ENCODE measurements at regions not wholly inside any gene's neighbourhood (a gene's known extent, or its start where the extent isn't known, plus 50 kb on each side); places are given as distances from the start of the nearest gene placed in this dataset.

DNA sequence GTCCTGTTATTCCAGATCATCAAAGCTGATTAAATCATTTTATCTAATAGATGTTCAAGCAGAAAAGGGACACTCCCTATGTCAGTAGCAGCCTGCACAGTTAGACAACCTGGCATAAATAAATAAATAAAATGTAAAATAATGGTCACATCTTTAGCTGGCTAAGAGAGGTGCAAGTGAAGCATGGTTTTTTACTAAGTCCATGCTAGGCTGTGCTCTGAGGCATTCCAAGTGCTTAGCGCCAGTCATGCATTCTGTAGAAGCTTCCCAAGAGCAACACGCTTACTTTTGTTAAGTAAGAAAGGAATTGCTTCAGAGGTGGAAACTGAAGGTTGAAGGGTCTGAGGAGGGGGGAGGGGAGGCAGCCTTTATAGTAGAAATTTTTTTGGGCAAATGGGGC lies 351.2 kb downstream of the CDH2 start:
- DNase-seq, result no peak

DNA sequence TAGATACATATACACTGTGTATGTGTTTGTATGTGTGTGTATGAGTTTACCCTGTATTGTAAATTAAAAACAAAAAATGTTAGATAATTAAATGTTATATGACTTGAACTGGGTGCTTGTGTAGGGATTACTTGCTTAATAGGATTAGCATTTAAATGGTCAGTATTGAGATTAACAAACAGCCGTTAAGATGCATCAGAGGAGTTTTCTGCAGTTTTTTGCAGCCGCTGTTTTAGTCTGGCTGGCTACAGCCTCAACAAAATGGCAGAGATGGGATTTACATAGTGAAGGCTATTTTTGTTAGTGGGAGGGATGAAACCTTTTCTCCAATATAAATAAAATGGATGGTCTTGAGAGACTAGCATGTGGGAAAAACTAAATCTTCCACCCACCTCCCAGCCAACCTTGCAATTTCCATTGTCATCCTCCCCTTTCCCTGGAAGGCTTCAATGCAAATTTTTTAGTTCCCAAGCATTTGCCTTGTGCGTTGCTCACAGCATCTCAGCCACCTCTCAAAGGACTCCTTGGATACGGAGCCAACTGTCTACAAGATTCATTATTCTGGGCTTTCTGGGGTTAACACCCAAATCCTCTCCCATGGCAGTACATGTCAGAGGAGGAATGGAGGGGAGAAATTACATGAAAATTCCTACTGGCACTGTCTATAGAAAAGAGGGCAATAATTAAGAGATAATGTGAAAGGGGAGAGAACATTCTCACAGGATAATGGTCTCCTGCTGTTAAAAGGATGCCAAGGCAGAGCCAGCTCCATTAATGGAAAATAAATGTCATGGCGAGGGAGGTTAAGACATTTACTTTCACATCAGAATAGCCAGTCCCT lies 351.9 kb downstream of the CDH2 start:
- no peak for DNase-seq

DNA sequence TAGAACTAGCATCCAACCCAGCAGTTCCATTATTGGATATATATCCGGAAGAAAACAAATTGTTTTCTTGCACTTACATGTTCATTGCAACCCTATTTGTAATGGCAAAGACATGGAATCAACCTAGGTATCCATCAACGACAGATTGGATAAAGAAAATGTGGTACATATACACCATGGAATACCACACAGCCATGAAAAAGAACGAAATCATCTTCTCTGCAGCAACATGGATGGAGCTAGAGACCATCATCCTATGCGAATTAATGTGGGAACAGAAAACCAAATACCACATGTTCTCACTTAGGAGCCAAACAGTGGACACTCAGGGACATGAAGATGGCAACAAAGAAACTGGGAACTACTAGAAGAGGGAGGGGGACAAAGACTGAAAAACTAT lies 352.7 kb downstream of the CDH2 start:
- DNase-seq, result no peak

DNA sequence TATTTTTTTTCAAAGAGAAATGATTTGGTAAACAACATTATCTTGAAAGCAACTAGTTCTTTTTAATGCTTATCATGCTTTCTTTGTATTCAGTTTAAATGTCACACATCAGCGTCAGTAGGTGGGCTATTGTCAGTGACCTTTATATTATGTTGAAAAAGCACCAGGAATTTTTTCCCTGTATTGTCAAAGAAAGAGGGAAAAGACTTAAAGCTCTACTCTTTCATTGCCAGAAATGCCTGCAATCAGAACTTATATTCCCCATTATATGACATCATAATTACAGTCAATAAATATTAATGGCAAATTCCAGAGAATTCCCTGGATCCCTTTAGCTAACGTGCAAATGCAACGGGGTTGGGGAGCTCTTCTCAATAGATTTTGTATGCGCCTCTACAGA lies 353.9 kb downstream of the CDH2 start:
- DNase-seq, result no peak

DNA sequence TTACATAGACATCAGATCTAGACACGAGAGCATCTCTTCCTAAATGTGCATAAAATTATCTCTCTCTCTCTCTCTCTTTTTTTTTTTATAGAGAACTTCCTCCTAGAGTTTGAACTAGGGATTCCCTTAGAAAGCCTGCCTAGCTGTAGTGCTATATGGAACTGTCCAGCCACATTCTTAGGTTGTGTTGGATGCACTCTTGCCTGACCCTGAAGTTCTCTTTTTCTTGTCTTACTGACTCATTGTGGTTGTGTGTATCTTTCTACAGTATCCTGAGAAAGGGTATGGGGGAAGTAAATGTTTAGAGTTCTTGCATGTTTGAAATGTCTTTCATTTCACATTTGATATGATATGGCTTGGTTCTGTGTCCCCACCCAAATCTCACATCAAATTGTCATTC lies 368.2 kb downstream of the CDH2 start:
- DNase-seq, result no peak

DNA sequence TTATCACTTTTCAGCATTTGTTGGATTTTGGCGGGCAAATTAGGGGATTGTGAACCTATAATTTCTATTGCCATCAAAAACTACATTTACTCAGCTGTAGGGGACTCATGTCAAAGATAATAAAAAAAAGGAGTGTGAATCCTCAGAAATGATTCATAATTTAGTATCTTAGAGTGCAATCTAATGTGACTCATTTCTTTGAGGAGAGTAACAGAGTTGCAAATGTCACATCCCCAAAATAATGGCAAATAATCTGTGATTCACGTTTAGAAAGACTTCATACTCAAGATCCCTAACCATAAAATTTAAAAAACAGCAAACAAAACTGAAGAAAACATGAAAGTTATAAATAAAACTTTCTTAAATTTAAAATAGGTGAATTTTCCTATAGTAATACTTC lies 373.0 kb downstream of the CDH2 start:
- no peak for DNase-seq

DNA sequence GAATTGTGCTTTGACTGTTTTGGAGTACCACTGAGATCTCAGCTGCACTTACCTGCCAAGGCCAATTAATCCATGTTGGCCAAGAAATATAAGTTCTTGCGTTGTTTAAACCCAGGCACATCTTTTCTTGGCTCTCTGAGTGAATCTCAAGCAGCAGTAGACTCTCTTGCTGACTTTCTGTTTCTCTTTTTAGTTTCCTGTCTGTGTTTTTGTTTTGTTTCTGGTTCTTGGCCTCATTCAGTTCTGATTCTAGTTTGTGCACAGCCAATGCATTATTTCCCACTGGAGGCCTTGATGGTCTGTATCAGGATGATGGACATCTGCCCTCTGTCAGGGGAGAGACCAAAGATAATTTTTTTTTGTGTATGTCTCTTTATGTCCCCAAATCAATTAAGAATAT lies 379.4 kb downstream of the CDH2 start:
- DNase-seq, result no peak

DNA sequence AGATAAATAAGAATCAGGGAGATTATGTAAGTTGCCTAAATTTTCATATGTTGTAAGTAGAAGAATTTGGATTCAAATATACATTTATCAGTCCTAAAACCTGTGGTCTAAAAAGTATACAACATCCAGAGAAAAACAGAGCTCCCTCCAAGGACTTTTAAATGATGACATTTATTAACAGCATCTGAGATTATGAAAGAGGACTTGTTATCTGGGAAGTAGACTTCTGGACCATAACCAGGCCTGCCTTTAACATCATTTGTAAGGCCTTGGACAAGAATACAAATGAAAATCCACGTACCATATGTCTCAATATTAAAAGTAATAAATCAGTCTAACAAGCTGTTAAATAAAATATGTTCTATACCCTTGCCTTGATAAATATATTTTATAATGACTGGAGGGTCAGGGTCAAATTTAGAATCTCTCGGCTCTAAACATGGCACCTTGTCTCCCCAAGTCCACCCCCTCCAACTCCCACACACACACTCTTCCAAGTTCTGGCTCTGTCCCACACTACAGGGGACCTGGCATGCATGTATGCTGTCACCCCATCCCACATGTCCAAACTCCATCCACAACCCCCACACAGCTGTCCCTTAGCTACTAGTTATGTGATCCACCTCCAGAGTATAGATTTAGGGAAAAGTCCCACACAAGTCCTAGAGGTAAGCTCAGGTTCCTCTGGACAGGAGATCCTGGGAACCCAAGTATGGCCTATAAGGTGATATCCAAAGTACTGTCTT lies 382.6 kb downstream of the CDH2 start:
- no peak for DNase-seq

DNA sequence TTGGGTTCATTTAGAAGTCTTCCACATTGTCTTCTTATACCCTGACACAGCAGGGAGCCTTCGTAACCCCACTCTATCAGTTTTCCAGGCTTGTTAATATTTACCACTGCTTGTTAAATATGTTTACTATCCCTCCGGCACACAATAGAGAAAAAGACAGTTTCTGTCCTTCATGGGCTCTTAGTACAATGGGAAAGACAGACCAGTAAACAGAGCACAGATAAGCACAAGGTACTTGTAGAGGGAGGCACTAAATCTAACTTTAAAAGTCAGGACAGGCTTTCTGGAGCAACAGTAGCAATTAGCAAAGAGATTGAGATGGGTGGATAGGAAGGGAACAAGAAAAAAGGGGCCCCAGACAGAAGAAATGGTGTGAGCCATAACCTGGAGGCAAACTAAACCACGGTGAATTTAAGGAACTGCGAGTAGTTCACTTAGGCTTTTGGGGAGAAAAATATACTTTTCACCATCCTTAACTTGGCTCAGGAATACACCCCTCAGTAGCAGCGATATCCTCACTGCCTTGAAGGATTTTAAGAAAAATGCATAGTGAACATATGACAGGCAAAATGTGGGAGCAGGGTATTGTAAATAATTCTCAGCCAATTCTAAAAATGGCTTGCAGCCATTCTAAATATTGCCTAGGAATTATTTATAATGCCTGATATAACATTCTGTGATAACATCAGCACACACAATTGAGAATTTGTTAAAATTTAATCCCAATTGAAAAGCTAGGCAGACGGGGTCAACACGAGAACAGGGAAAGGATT lies 383.7 kb downstream of the CDH2 start:
- DNase-seq, result no peak

DNA sequence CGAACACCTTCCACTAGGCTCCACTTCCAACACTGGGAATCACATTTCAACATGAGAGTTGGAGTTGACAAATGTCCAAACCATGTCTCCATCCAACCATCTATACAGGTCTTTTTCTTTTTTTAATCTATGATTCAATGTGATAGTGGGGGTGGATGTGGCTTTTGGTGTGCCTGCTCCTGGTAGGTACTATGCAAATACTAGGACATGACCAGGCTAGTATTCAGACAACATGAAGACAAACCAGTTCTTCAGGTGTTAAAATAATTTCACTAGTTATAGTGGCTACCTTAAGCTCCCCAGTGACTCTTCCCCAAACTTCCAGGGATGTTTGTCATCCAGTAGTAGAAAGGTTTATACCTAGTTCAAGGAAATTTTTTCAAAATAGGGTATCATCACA lies 387.5 kb downstream of the CDH2 start:
- no peak for DNase-seq

DNA sequence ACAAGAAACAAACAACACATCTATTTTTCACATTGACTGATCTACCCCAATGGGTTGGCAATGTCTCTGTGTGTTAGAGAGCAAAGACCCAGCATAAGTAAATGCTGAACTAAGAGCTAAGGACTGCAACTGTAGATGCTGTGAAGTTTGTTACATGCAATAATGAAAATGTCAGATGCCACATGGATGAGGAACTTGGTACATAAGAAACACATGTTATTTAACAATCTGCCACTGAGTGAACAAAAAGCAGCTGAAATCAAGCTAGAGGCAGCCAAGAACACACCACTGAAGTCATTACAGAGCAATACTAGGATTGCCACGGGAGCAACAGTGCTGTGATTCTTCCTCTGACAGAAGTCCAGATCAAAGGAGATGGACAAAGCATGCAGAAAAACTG lies 389.4 kb downstream of the CDH2 start:
- no peak for DNase-seq

DNA sequence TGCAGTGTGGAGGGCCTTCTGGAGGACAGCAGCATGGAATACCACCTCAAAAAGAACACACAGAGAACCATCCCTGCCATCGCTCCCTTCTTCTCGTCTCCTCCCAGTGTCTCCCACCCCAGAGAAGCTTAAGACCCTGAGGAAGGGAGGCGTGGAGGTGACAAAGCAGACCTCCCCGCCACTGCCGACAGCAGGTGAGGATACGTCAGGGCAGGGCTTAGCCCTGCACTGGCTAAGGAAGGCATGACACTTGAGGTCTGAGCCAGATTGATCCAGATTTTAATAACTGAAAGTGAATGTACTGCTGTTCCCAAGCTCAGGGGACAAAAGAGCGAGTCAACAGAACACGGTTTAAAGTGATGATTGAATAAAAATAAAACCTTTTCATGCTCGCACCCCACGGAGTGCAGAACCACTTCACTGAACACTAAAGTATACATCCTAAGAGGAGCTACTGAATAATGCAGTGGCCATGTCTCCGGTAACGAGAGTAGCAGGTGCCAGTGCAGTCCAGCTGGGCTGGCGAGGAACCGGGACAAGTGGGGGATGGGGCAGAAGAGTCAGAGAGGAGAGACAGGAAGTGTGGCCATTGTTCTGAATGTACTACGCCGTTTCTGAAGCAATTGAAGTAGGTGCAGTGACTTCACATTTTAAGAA lies 391.0 kb downstream of the CDH2 start:
- DNase-seq, result no peak

DNA sequence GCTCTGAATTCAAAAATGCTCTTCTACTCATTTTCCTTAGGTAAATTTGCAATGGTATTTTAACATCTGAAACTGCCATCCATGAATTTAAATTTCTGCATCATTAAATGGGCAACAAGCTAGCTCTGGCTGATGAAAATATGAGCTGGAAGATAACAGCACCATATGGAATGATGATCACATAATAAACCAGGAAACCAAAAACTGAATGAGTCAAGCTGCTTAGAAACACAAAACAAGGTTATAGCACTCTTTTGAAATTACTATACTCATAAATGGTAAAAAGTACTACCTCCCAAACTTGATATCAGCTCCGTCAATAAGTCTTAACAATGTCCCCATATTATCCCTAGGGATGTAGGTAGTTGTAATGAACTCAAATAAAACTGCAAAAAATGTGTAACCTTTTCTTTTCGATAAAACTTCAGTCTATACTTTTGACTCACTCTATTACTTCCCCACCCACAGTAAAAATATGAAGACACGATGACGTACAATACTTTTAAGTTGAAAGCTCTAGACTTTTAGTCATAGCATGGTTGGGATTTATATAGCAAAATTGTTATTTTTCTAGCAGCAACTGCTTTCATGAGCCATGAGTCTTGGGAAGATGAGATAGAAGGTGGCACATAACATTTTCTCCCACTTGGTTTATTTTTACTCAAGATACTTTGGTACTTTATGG lies 396.7 kb downstream of the CDH2 start:
- no peak for DNase-seq

DNA sequence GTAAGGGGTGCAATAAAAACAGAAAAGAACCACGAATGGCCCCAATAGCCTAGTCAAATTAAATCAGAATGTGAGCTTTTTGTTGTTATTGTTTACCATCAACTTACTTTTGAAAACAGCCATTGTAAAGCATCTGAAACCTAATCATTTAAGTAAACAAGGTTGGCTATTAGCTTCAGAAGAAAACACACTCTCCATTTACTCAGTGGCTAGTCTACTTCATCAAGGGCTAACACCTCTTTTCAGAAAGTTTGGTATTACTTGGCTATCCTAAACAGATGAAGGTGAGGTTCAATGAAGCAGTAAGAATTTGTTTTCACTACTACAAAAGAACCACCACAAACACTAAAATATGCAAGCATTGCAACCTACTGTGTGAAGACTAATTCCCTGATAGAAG lies 398.0 kb downstream of the CDH2 start:
- DNase-seq, result no peak

DNA sequence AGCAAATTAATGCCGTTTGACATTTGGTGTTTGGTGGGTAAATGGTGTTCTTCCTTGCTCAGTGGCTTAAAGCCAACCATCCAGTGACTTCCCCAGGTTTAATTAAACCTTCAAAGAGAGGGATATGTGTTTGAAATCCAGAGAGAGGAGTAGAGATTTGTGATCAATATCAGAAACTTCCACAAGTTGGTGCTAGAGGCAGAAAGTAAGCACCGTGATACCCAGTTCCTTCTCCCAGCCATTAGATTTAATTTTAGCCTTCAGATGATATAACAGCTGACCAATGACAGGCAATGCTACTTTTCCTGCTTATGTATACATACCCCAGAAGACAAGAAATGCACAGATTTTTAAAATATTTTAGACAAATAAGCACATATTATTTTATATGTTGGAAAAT lies 398.5 kb downstream of the CDH2 start:
- DNase-seq, result no peak

DNA sequence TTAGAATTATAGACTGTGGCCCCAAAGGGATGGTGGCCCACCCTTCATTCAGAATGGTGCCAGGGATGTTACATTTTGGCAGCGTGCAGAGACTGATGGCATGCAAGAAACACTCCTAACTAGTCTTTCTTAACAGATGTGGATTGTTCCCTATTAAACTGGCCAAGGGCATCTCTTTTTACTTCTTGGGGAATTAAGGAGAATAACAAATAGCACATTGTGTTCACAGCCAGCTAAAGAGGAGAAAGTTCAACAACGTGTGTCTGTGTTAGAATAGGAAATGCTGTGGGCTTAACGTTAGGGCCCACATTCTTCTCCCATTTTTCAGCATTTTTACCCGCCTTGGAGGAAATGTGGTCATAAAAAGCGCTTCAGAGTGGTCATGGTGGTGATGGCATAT lies 404.8 kb downstream of the CDH2 start:
- DNase-seq, result no peak

DNA sequence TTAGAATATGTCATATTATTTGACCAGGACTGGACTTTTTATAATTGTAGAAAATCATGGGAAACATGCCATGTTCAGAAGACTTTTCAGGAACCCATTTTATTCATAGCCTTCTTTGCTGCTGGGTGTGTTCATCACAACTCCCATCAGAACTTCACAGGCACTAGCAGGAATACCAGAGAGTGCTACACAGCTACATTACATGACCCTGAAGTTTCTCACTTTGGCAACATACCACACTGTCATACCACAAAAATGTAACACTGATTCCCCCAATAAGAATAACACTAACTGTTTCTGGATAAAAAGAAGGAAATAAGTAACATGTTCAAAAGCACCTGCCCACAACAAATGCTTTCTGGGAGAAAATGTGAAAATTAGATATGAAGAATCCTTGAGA lies 405.4 kb downstream of the CDH2 start:
- no peak for DNase-seq

DNA sequence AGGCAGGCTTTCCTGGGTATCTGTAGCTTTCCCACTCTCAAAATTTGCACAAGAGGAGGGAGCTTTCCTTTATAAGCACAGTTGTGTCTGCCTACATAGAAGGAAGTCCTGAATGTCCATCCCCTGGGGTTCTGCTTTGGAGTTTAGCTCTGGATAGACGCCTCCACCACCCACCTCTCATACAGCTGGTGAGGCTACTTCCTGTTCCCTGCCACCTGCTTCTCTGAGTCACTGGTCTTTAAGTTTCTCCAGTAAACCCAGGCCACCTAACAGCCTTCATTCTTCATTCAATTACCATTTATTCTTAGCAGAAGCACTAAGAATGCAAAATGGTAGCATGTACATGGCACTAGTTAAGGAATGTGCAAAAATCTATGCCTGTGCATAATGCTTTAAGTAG lies 407.8 kb downstream of the CDH2 start:
- no peak for DNase-seq

DNA sequence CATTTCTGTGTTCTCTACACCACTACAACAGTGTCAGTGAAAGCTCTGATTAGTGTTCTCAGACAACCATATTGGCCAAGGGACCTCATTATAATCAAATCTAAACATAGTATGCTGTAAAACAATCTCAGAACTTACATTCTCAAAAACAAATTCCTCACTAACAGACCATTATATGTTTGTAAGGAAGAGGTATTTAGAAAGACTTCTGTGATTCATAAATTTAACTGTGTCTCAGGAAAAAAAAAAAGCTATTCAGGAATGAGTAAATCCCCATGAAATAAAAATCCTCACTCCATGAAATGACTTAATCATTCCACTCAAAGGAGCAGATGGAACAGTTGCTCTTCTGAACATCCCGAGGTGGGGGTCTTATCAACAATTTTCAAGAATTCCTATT lies 413.0 kb downstream of the CDH2 start:
- no peak for DNase-seq

DNA sequence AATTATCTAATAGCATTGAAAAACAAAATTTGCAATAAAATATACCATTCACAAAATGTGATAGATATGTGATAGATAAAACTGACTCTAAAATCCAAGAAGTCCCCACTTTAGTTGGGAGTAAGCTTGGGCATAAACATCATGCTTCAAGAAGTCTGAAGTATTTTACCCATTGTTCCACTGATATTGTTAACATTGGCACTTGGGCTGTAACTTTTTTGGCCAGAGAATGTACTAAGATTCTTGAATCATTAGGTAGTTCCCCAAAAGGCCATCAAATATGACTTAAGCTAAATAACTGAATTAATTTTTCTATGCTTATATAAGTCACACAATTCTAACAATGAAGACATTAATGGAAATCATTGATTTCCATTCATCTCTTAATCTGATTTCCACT lies 413.6 kb downstream of the CDH2 start:
- DNase-seq, result no peak

DNA sequence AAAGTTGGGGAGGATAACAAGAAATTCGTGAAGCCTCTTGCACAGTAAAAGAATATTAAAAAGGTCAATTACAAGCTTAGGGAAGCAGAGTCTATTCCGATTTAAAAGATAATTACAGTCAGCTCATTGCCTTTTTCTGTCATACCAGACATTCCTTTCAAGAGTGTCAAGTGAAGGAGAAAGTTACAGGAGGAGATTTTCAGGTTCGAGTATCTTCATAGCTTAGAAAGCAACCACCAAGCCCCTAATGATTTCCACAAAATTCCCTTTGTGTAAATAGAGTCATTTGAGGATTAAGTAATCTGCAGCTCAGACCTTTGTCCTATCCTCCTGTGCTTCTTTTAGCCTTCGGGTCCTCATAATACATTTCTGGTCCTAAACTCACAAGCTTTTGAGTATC lies 414.9 kb downstream of the CDH2 start:
- DNase-seq, result no peak

DNA sequence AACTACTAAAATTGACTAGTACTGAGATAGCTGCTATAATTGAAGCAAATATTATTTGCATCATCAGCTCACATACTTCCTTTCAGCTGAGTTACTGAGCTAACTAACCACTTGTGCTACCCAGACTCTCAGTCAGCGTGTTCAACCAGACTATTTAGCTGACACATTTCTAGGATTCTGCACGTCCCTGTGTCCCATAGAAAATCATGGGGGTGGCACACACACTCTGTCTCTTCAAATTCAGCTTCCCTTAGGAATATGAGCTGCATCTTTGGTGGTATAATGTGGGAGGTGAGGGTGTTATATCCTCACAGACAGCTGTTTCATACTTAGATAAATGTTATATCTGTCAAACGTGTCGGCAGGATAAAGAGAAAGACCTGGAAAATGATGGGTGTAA lies 424.0 kb downstream of the CDH2 start:
- DNase-seq, result no peak

DNA sequence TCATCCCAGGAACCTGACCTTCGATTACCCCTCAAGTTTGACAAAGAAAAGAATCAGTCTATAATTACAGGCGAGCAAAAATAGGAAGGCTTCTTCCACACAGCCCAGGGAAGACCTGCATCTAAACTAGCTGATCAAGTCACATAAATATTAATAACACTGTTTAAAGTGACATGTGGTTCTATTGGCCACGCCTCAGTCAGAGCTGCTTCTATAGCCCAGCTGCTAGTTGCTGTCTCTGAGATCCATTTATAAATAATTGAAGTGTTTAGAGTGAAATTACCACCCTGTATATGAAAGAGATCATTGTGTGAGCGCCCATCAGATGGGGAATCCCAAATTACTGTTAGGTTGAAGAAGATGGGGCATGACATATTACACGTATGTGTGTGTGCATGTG lies 426.0 kb downstream of the CDH2 start:
- DNase-seq, result no peak
